ENCODE measurements at regions not wholly inside any gene's neighbourhood (a gene's known extent, or its start where the extent isn't known, plus 50 kb on each side); places are given as distances from the start of the nearest gene placed in this dataset.

DNA sequence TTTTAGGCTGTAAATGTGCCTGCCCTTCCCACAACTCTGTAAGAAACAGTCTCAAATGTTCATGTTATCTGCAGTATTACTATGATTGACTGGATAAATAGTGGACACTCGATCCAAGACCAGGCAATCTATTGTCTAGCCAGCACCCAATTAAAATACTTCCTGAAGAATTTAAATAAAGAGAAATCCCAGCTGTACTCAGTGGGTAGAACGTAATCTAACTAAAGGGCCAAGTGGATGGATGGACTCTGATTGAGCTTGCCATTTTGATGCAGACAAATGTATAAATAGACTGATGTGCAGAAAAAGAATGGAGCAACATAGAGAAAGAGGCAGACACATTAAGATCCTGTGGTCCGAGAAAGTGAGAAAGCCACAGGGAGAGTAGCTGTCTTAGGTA, 158.0 kb downstream of the IPMK start:
- Histone ChIP-seq H2AFZ (ENCODE audit: insufficient read depth, low read depth, low read length, poor library complexity, severe bottlenecking) (no peak overlapping the region), H3K4me1 (ENCODE audit: control insufficient read depth in 2 of 2, insufficient read depth in 2 of 2, low read length in 2 of 2) (no peaks in the 10 kb centered on the region), H4K20me1 (ENCODE audit: control insufficient read depth, insufficient read depth, low read length, poor library complexity, severe bottlenecking) (no peaks in the 10 kb centered on the region), H3K27ac (ENCODE audit: low read length in 2 of 2) (no peak overlapping the region), H3K79me2 (ENCODE audit: control insufficient read depth, insufficient read depth, low read length) (no peaks in the 10 kb centered on the region), H3K36me3 (replicated peaks in 1 of 2; ENCODE audit: control extremely low read depth in 1 of 2, control insufficient read depth in 1 of 2, extremely low read depth in 1 of 2, insufficient read depth in 2 of 2, low read length in 1 of 2) (no peaks in the 10 kb centered on the region), H3K4me3 (ENCODE audit: control extremely low read depth in 1 of 5, extremely low read depth in 1 of 5, insufficient read depth in 1 of 5, low read depth in 2 of 5, low read length in 4 of 5) (no peak overlapping the region), H3K9ac (ENCODE audit: low read length) (no peak overlapping the region), H3K4me2 (replicated peaks; ENCODE audit: low read depth, low read length, poor library complexity, severe bottlenecking) (no peak overlapping the region), H3K9me3 (ENCODE audit: control extremely low read depth in 1 of 3, control insufficient read depth in 2 of 3, insufficient read depth in 1 of 3, low read length in 2 of 3) (no peaks in the 10 kb centered on the region), H3K27me3 (replicated peaks in 1 of 4; ENCODE audit: control extremely low read depth in 1 of 4, control insufficient read depth in 3 of 4, insufficient read depth in 4 of 4, low read length in 3 of 4) (no peaks in the 10 kb centered on the region)
- Mint-ChIP-seq H3K27me3 (no peaks in the 10 kb centered on the region), H3K27ac (no peak overlapping the region), H3K4me1 (no peaks in the 10 kb centered on the region), H3K4me3 (no peak overlapping the region), H3K9me3 (ENCODE audit: insufficient read depth) (no peaks in the 10 kb centered on the region)
- ChIA-PET CTCF (no interaction called here), POLR2A (no interaction called here)
- DNase-seq (no peak), ATAC-seq (ENCODE audit: low read depth) (no peak)
- no peak for TF ChIP-seq EZH2 (IDR thresholded peaks at IDR 0.05; ENCODE audit: borderline replicate concordance, insufficient read depth, low read depth, low read length, poor library complexity, severe bottlenecking)
- WGBS (ENCODE audit: insufficient coverage), result 86% methylated on average over 2 of the region's 3 CpGs
- intact Hi-C loops (cut with micrococcal nuclease), result no loop called here

DNA sequence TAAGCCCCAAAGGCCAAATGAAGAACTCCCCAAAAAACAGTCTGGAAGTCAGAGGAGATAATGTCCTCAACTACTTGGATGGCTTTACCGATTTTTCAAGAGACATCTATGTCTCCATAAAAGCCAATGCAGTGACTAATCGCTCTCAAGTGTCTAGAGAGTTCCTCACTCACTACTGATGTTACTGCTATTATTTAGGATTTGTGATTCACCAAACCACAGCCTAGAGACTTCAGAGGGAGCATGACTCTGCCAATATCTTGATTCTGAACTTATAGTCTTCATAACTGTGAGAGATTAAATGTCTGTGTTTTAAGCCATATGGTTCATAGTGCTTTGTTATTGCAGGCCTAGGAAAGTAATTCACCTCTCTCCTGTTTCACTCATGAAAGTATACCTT, 160.2 kb downstream of the IPMK start:
- Mint-ChIP-seq H3K9me3 (ENCODE audit: insufficient read depth) (no peaks in the 10 kb centered on the region), H3K27ac (no peak overlapping the region), H3K4me1 (no peaks in the 10 kb centered on the region), H3K4me3 (no peak overlapping the region), H3K27me3 (no peaks in the 10 kb centered on the region)
- Histone ChIP-seq H3K36me3 (replicated peaks in 1 of 2; ENCODE audit: control extremely low read depth in 1 of 2, control insufficient read depth in 1 of 2, extremely low read depth in 1 of 2, insufficient read depth in 2 of 2, low read length in 1 of 2) (no peaks in the 10 kb centered on the region), H2AFZ (ENCODE audit: insufficient read depth, low read depth, low read length, poor library complexity, severe bottlenecking) (no peak overlapping the region), H3K4me3 (ENCODE audit: control extremely low read depth in 1 of 5, extremely low read depth in 1 of 5, insufficient read depth in 1 of 5, low read depth in 2 of 5, low read length in 4 of 5) (no peak overlapping the region), H3K27me3 (replicated peaks in 1 of 4; ENCODE audit: control extremely low read depth in 1 of 4, control insufficient read depth in 3 of 4, insufficient read depth in 4 of 4, low read length in 3 of 4) (no peaks in the 10 kb centered on the region), H3K79me2 (ENCODE audit: control insufficient read depth, insufficient read depth, low read length) (no peaks in the 10 kb centered on the region), H3K27ac (ENCODE audit: low read length in 2 of 2) (no peak overlapping the region), H3K9ac (ENCODE audit: low read length) (no peak overlapping the region), H3K4me2 (replicated peaks; ENCODE audit: low read depth, low read length, poor library complexity, severe bottlenecking) (no peak overlapping the region), H3K9me3 (ENCODE audit: control extremely low read depth in 1 of 3, control insufficient read depth in 2 of 3, insufficient read depth in 1 of 3, low read length in 2 of 3) (peaks cover 0 to 4% (median 0%) of the 10 kb centered on the region in 3 donors), H3K4me1 (ENCODE audit: control insufficient read depth in 2 of 2, insufficient read depth in 2 of 2, low read length in 2 of 2) (no peaks in the 10 kb centered on the region), H4K20me1 (ENCODE audit: control insufficient read depth, insufficient read depth, low read length, poor library complexity, severe bottlenecking) (no peaks in the 10 kb centered on the region)
- ChIA-PET POLR2A (no interaction called here), CTCF (no interaction called here)
- ATAC-seq (ENCODE audit: low read depth) (no peak), DNase-seq (no peak)
- WGBS (ENCODE audit: insufficient coverage), result 75% methylated on average over 2 of the region's 2 CpGs
- TF ChIP-seq, protein P1, sequence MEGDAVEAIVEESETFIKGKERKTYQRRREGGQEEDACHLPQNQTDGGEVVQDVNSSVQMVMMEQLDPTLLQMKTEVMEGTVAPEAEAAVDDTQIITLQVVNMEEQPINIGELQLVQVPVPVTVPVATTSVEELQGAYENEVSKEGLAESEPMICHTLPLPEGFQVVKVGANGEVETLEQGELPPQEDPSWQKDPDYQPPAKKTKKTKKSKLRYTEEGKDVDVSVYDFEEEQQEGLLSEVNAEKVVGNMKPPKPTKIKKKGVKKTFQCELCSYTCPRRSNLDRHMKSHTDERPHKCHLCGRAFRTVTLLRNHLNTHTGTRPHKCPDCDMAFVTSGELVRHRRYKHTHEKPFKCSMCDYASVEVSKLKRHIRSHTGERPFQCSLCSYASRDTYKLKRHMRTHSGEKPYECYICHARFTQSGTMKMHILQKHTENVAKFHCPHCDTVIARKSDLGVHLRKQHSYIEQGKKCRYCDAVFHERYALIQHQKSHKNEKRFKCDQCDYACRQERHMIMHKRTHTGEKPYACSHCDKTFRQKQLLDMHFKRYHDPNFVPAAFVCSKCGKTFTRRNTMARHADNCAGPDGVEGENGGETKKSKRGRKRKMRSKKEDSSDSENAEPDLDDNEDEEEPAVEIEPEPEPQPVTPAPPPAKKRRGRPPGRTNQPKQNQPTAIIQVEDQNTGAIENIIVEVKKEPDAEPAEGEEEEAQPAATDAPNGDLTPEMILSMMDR (IDR thresholded peaks at IDR 0.05), result no peak
- no peak for TF ChIP-seq EZH2 (IDR thresholded peaks at IDR 0.05; ENCODE audit: borderline replicate concordance, insufficient read depth, low read depth, low read length, poor library complexity, severe bottlenecking)
- intact Hi-C loops (cut with micrococcal nuclease), result no loop called here
